ENCODE measurements at regions not wholly inside any gene's neighbourhood (a gene's known extent, or its start where the extent isn't known, plus 50 kb on each side); places are given as distances from the start of the nearest gene placed in this dataset.

GRCh38 chr5:156000115-156000514, 326.8 kb upstream of the SGCD start:
- Histone ChIP-seq H3K4me1 (replicated peaks in 1 of 4; ENCODE audit: control insufficient read depth in 3 of 4, insufficient read depth in 4 of 4, low read length in 3 of 4) (peaks cover 0 to 5% (median 0%) of the 10 kb centered on the region in 4 experiments; a peak in 1 of 7 replicates), H3K9me3 (ENCODE audit: insufficient read depth in 2 of 2, low read depth in 1 of 2, low read length in 1 of 2) (no peaks in the 10 kb centered on the region), H2BK5ac (ENCODE audit: low read depth, low read length) (no peak overlapping the region), H3K18ac (ENCODE audit: extremely low read depth, low read length) (no peak overlapping the region), H3K4me2 (ENCODE audit: insufficient read depth in 1 of 2, low read depth in 2 of 2, low read length in 2 of 2) (no peak overlapping the region), H4K5ac (ENCODE audit: insufficient read length, low read depth, low read length) (no peak overlapping the region), H2AFZ (ENCODE audit: low read length) (no peak overlapping the region), H3K4ac (replicated peaks; ENCODE audit: insufficient read length, low read depth, low read length) (no peak overlapping the region), H2AK5ac (ENCODE audit: low read depth, low read length) (no peak overlapping the region), H3K4me3 (ENCODE audit: extremely low read depth in 1 of 4, insufficient read depth in 2 of 4, low read depth in 3 of 4, low read length in 4 of 4) (no peak overlapping the region), H3K56ac (replicated peaks; ENCODE audit: insufficient read length, low read depth, low read length) (no peak overlapping the region), H3K79me1 (ENCODE audit: low read depth, low read length) (no peaks in the 10 kb centered on the region), H4K20me1 (replicated peaks in 1 of 2; ENCODE audit: control insufficient read depth in 1 of 2, insufficient read depth in 2 of 2, low read length in 2 of 2) (no peaks in the 10 kb centered on the region), H2BK120ac (replicated peaks; ENCODE audit: low read depth, low read length) (no peak overlapping the region), H3K14ac (ENCODE audit: insufficient read length) (no peak overlapping the region), H4K8ac (ENCODE audit: extremely low read depth, insufficient read depth, low read length) (no peak overlapping the region), H3K27ac (ENCODE audit: low read depth, low read length) (no peak overlapping the region), H3K23me2 (ENCODE audit: low read depth, low read length) (no peaks in the 10 kb centered on the region; the same call in 1 of the 2 replicates), H3K27me3 (replicated peaks in 1 of 4; ENCODE audit: control insufficient read depth in 3 of 4, extremely low read depth in 1 of 4, insufficient read depth in 3 of 4, low read length in 3 of 4) (no peaks in the 10 kb centered on the region), H2BK12ac (ENCODE audit: low read depth, low read length) (no peak overlapping the region), H3K9ac (replicated peaks in 1 of 4; ENCODE audit: extremely low read depth in 1 of 4, low read depth in 3 of 4, low read length in 3 of 4) (no peak overlapping the region), H3K79me2 (ENCODE audit: control insufficient read depth in 1 of 2, insufficient read depth in 2 of 2, low read length in 2 of 2) (no peaks in the 10 kb centered on the region), H3K36me3 (ENCODE audit: control insufficient read depth in 2 of 4, insufficient read depth in 4 of 4, low read length in 3 of 4) (no peaks in the 10 kb centered on the region), H2BK15ac (ENCODE audit: low read length) (no peak overlapping the region), H3K23ac (ENCODE audit: insufficient read length) (no peak overlapping the region), H2BK20ac (ENCODE audit: low read length) (no peak overlapping the region), H4K91ac (replicated peaks; ENCODE audit: insufficient read length, low read length) (no peak overlapping the region)
- TF ChIP-seq CHD1 (IDR thresholded peaks at IDR 0.05; ENCODE audit: low read depth, low read length) (no peak), RAD21 (IDR thresholded peaks at IDR 0.05 in 1 of 2, conservative IDR thresholded peaks at IDR 0.05 in 1 of 2; ENCODE audit: low read depth in 2 of 2, low read length in 2 of 2) (no peak), BRCA1 (IDR thresholded peaks at IDR 0.05; ENCODE audit: low read depth, low read length) (no peak), TAF1 (IDR thresholded peaks at IDR 0.05; ENCODE audit: low read depth, low read length) (no peak), CBX5 (IDR thresholded peaks at IDR 0.05; ENCODE audit: low read depth, low read length) (no peak), RFX5 (IDR thresholded peaks at IDR 0.05; ENCODE audit: borderline replicate concordance, low read depth, low read length) (no peak), EZH2 (IDR thresholded peaks at IDR 0.05; ENCODE audit: low read depth, low read length, severe bottlenecking) (no peak)
- CTCF ChIA-PET (ENCODE audit: partially characterized antibody) = no interaction called here
- DNase-seq (ENCODE audit: low read depth in 1 of 2, low spot score in 2 of 2) = no peak
- POLR2A ChIA-PET (ENCODE audit: partially characterized antibody) = no interaction called here
- WGBS, 2 experiments (ENCODE audit: extremely low coverage in 1 of 2, insufficient coverage in 1 of 2, insufficient read length in 1 of 2, insufficient replicate concordance in 2 of 2, low coverage in 1 of 2, low lambda C conversion rate in 2 of 2, missing lambda C conversion rate in 1 of 2) = 90% methylated on average over 1 of the region's 1 CpG; no CpG with 5 or more reads in 1 of the 2 experiments
- no peak for FAIRE-seq

Data from H1 (cell line).